ENCODE measurements at regions not wholly inside any gene's neighbourhood (a gene's known extent, or its start where the extent isn't known, plus 50 kb on each side); places are given as distances from the start of the nearest gene placed in this dataset.
A peak's percentile ranks its signal among the peaks of the same experiment; 100 is the strongest.

GRCh38 chr14:76920331-76921087 lies 94.3 kb downstream of the LRRC74A start:
- no peak overlapping the region for H3K4me3 Mint-ChIP-seq
- H3K27ac Mint-ChIP-seq = no peak overlapping the region
- no peaks in the 10 kb centered on the region for H3K27me3 Mint-ChIP-seq
- H3K4me1 Mint-ChIP-seq = peaks cover 78% of the 10 kb centered on the region
- ChIA-PET POLR2A (interaction anchor here (1.0 kb wide), 1 partner anchor 27 kb away, joined by 4 read pairs; no protein-coding TSS in a partner anchor), CTCF (interaction anchor here (1.2 to 4.4 kb wide), 9 partner anchors 7 to 139 kb away, joined by 3 to 33 read pairs (median 4); no protein-coding TSS in a partner anchor)
- H3K9me3 Mint-ChIP-seq = no peaks in the 10 kb centered on the region
- no peak for DNase-seq
- H3K36me3 Mint-ChIP-seq (ENCODE audit: low read depth) = no peaks in the 10 kb centered on the region

GRCh38 chr14:76919431-76920330 lies 93.5 kb downstream of the LRRC74A start:
- Mint-ChIP-seq H3K4me1 (peaks cover 76% of the 10 kb centered on the region), H3K27me3 (no peaks in the 10 kb centered on the region), H3K4me3 (no peak overlapping the region), H3K27ac (peak overlapping the region; percentile 50), H3K36me3 (ENCODE audit: low read depth) (no peaks in the 10 kb centered on the region), H3K9me3 (no peaks in the 10 kb centered on the region)
- POLR2A ChIA-PET = interaction anchor here (1.0 kb wide), 1 partner anchor 27 kb away, joined by 4 read pairs; no protein-coding TSS in a partner anchor
- CTCF ChIA-PET = interaction anchor here (0.6 to 2.4 kb wide), 7 partner anchors 10 to 155 kb away, joined by 3 to 10 read pairs (median 4); no protein-coding TSS in a partner anchor
- peak; percentile 37 for DNase-seq
